GM12878 (cell line): ENCODE measurements at regions not wholly inside any gene's neighbourhood (a gene's known extent, or its start where the extent isn't known, plus 50 kb on each side); places are given as distances from the start of the nearest gene placed in this dataset.
"Not testable (repeated sequence)": the region's sequence is repeated elsewhere in the genome, so short reads cannot be mapped to it uniquely, and the experiment has no call there.

ENCODE experiments used
- ATAC-seq: fragments of 200-7000 bp; cut with Tn5 transposase; 3 replicates; pipeline ENCODE4 v1.9.1; 2020; ENCODE audit warnings: mild to moderate bottlenecking, moderate library complexity
- BruUV-seq: library from RNA; stranded (reverse); fragments of 400-500 nt; replicated peaks from 2 replicates; lab custom pipeline; 2021; lab: Mats Ljungman, UMichigan
- CTCF ChIA-PET: fragments of 300-600 bp; sonication (Branson Sonifier 250); formaldehyde crosslinking; extraction: SDS; loops from one replicate; lab custom pipeline; 2021; ENCODE audit warnings: inconsistent platforms; lab: Yijun Ruan, JAX
- POLR2A ChIA-PET: fragments of 350-600 bp; formaldehyde crosslinking; extraction: SDS; loops from one replicate; lab custom pipeline; 2021; ENCODE audit warnings: inconsistent platforms; lab: Charles Lee
- RAD21 ChIA-PET: fragments of 300-600 bp; sonication (Branson Sonifier 250); formaldehyde crosslinking; loops from one replicate; lab custom pipeline; 2023; ENCODE audit warnings: antibody characterized with exemption; ENCODE audit not compliant: unreplicated experiment; lab: Charles Lee
- SMC1A ChIA-PET: fragments of 300-600 bp; sonication (Branson Sonifier 250); formaldehyde crosslinking; loops from one replicate; lab custom pipeline; 2023; ENCODE audit not compliant: unreplicated experiment, uncharacterized antibody; lab: Charles Lee
- DNase-seq: peaks from one replicate; pipeline ENCODE4 v3.0.0-alpha.2; 2011; ENCODE audit warnings: low read depth, low spot score
- FAIRE-seq: peaks from 3 replicates; lab custom pipeline; 2011; peaks lifted over from hg19 to GRCh38; lab: Jason Lieb, UNC
- H2AFZ ChIP-seq: 2 replicates; pipeline ENCODE4 v1.6.0; 2011; ENCODE audit warnings: low read depth, low read length, control low read depth; ENCODE audit not compliant: control insufficient read depth
- H3K27ac ChIP-seq: 2 replicates; pipeline ENCODE4 v1.5.1; 2011; ENCODE audit warnings: control low read depth; ENCODE audit not compliant: control insufficient read depth, insufficient read depth
- H3K27me3 ChIP-seq, 2 experiments: replicated peaks in 1 of 2; 2 replicates each; pipeline versions ENCODE4 v1.6.0 to v1.6.1; 2011; ENCODE audit warnings: low read length in 1 of 2; ENCODE audit not compliant: control insufficient read depth in 2 of 2, insufficient read depth in 2 of 2
- H3K36me3 ChIP-seq, 2 experiments: 2 replicates each; pipeline ENCODE4 v1.5.1; 2011; ENCODE audit warnings: low read length in 1 of 2; ENCODE audit not compliant: control insufficient read depth in 2 of 2, insufficient read depth in 2 of 2
- H3K4me1 ChIP-seq: 2 replicates; pipeline ENCODE4 v1.6.1; 2011; ENCODE audit warnings: mild to moderate bottlenecking, low read length, moderate library complexity, mixed read lengths; ENCODE audit not compliant: control insufficient read depth, insufficient read depth
- H3K4me2 ChIP-seq: 2 replicates; pipeline ENCODE4 v1.6.0; 2011; ENCODE audit warnings: control low read depth; ENCODE audit not compliant: control insufficient read depth, insufficient read depth
- H3K4me3 ChIP-seq: fragments of 200-600 bp; sonication (generic); 2 replicates; pipeline ENCODE4 v1.5.1; 2016
- H3K79me2 ChIP-seq: 2 replicates; pipeline ENCODE4 v1.6.0; 2011; ENCODE audit warnings: low read length; ENCODE audit not compliant: control insufficient read depth, insufficient read depth
- H3K9ac ChIP-seq: 2 replicates; pipeline ENCODE4 v1.8.0; 2011; ENCODE audit warnings: low read length, control low read depth, mixed read lengths; ENCODE audit not compliant: control insufficient read depth, insufficient read depth
- H3K9me3 ChIP-seq: replicated peaks from 3 replicates; pipeline ENCODE4 v1.5.1; 2011; ENCODE audit warnings: mild to moderate bottlenecking, low read length; ENCODE audit not compliant: control insufficient read depth, insufficient read depth
- H4K20me1 ChIP-seq: 2 replicates; pipeline ENCODE4 v1.6.0; 2011; ENCODE audit not compliant: control insufficient read depth, insufficient read depth
- CBFB ChIP-seq: IDR thresholded peaks from 2 replicates; pipeline ENCODE4 v1.6.1; 2016; ENCODE audit warnings: antibody characterized with exemption, low read depth
- CBX3 ChIP-seq: fragments of 200-600 bp; sonication (generic); IDR thresholded peaks from 2 replicates; pipeline ENCODE4 v1.6.1; 2016; ENCODE audit warnings: low read depth, borderline replicate concordance
- CREM ChIP-seq: IDR thresholded peaks from 2 replicates; pipeline ENCODE4 v1.6.1; 2014; ENCODE audit warnings: antibody characterized with exemption, low read depth
- GABPA ChIP-seq: IDR thresholded peaks from 2 replicates; pipeline ENCODE4 v1.6.1; 2014; ENCODE audit warnings: antibody characterized with exemption, low read depth, mild to moderate bottlenecking, inconsistent platforms
- LARP7 ChIP-seq: fragments of 450-650 bp; IDR thresholded peaks from 2 replicates; pipeline ENCODE4 v1.6.1; 2017; ENCODE audit warnings: mild to moderate bottlenecking
- MEF2B ChIP-seq: fragments of 450-650 bp; IDR thresholded peaks from 2 replicates; pipeline ENCODE4 v1.6.1; 2018; ENCODE audit warnings: mild to moderate bottlenecking, moderate library complexity; ENCODE audit not compliant: partially characterized antibody, poor library complexity, severe bottlenecking
- REST ChIP-seq: IDR thresholded peaks from 2 replicates; pipeline ENCODE4 v1.6.1; 2012; ENCODE audit warnings: mild to moderate bottlenecking, low read depth, low read length
- SIN3A ChIP-seq: IDR thresholded peaks from 2 replicates; pipeline ENCODE4 v1.6.1; 2012; ENCODE audit warnings: low read depth, low read length, improper control_type of control experiment
- SMARCA5 ChIP-seq: fragments of 450-650 bp; IDR thresholded peaks from 2 replicates; pipeline ENCODE4 v1.6.1; 2017; ENCODE audit warnings: mild to moderate bottlenecking
- SUZ12 ChIP-seq: fragments of 200-600 bp; sonication (generic); IDR thresholded peaks from one replicate; pipeline ENCODE4 v1.6.1; 2018; ENCODE audit warnings: antibody characterized with exemption, mild to moderate bottlenecking; ENCODE audit not compliant: unreplicated experiment
- ZNF217 ChIP-seq: fragments of 450-650 bp; IDR thresholded peaks from 2 replicates; pipeline ENCODE4 v1.6.1; 2017; ENCODE audit warnings: antibody characterized with exemption, mild to moderate bottlenecking
- ZZZ3 ChIP-seq: IDR thresholded peaks from 2 replicates; pipeline ENCODE4 v1.6.1; 2011; ENCODE audit warnings: low read depth; ENCODE audit not compliant: control insufficient read depth, insufficient read length
- WGBS: methylation state at CpG from one replicate; pipeline ENCODE4 v1.1.6; 2016; ENCODE audit warnings: low lambda C conversion rate; ENCODE audit not compliant: insufficient replicate concordance, insufficient coverage; ENCODE audit errors: missing lambda C conversion rate; 5-methylcytosine and 5-hydroxymethylcytosine counted together
- in situ Hi-C: fragments of 300-500 bp; cut with MboI; formaldehyde crosslinking; loops from 9 replicates; pipeline ENCODE4 v1.14.3; 2018; ENCODE audit warnings: mixed read lengths
- intact Hi-C: fragments of 100-400 bp; cut with micrococcal nuclease; formaldehyde crosslinking; loops from one replicate; pipeline ENCODE4 v1.14.2; 2022; ENCODE audit not compliant: unreplicated experiment

GRCh38 chr2:196520605-196521004 is 118.9 kb upstream of the CCDC150 start:
- DNase-seq (no peak), ATAC-seq (no peak), FAIRE-seq (no peak)
- CTCF ChIA-PET = interaction anchor here (1.3 kb wide), 1 partner anchor 67 kb away, joined by 3 read pairs; no protein-coding TSS in a partner anchor
- BruUV-seq = no TSS peak
- intact Hi-C loops (no loop called here), in situ Hi-C loops (no loop called here)
- Histone ChIP-seq H3K36me3 (no peaks in the 10 kb centered on the region), H3K4me2 (no peak overlapping the region), H3K27me3 (no peaks in the 10 kb centered on the region; a peak in 1 of 4 replicates), H3K9ac (no peak overlapping the region), H3K79me2 (no peaks in the 10 kb centered on the region), H3K27ac (no peak overlapping the region), H2AFZ (no peak overlapping the region), H4K20me1 (no peaks in the 10 kb centered on the region), H3K4me3 (no peak overlapping the region), H3K4me1 (no peaks in the 10 kb centered on the region), H3K9me3 (no peaks in the 10 kb centered on the region)
- SMC1A ChIA-PET = interaction anchor here (1.2 kb wide), 1 partner anchor 11 kb away, joined by 5 read pairs; no protein-coding TSS in a partner anchor
- POLR2A ChIA-PET = no interaction called here
- 19% methylated on average over 4 of the region's 4 CpGs for WGBS
- RAD21 ChIA-PET = no interaction called here
- no peak for TF ChIP-seq ZNF217
- no peak for TF ChIP-seq REST
- no peak for TF ChIP-seq SIN3A
- no peak for TF ChIP-seq CREM
- TF ChIP-seq MEF2B = no peak
- TF ChIP-seq GABPA = no peak
- no peak for TF ChIP-seq SUZ12
- no peak for TF ChIP-seq ZZZ3
- no peak for TF ChIP-seq SMARCA5
- TF ChIP-seq CBX3 = no peak
- no peak for TF ChIP-seq CBFB
- TF ChIP-seq LARP7 = no peak

- SMC1A ChIA-PET, DNase-seq, H2AFZ ChIP-seq: not testable (repeated sequence)
Measured at GRCh38 chr2:196526981-196527725, 112.4 kb upstream of the CCDC150 start.

More at GRCh38 chr2:196526981-196527725, 112.4 kb upstream of the CCDC150 start:
- CTCF ChIA-PET, BruUV-seq, intact Hi-C loops, H4K20me1 ChIP-seq, H3K79me2 ChIP-seq, H3K36me3 ChIP-seq, H3K4me3 ChIP-seq, FAIRE-seq, H3K27ac ChIP-seq, H3K4me2 ChIP-seq, RAD21 ChIA-PET, in situ Hi-C loops, H3K9ac ChIP-seq, ATAC-seq, H3K27me3 ChIP-seq, H3K9me3 ChIP-seq, POLR2A ChIA-PET, H3K4me1 ChIP-seq: not testable (repeated sequence)
- 66% methylated on average over 15 of the region's 28 CpGs for WGBS
